KMS-11 (cell line): ENCODE measurements at regions not wholly inside any gene's neighbourhood (a gene's known extent, or its start where the extent isn't known, plus 50 kb on each side); places are given as distances from the start of the nearest gene placed in this dataset.

Experiments
- H2AFZ ChIP-seq: fragments of 200-600 bp; sonication (generic); 2 replicates; pipeline ENCODE4 v1.6.1; 2016; ENCODE audit warnings: antibody characterized with exemption, mixed run types, low read depth
- H3K27ac ChIP-seq: fragments of 200-600 bp; sonication (generic); 2 replicates; pipeline ENCODE4 v1.6.1; 2016; ENCODE audit warnings: mild to moderate bottlenecking, mixed run types
- H3K27me3 ChIP-seq: fragments of 200-600 bp; sonication (generic); 2 replicates; pipeline ENCODE4 v1.6.1; 2017; ENCODE audit warnings: mild to moderate bottlenecking, low read depth, mixed run types, moderate library complexity; ENCODE audit not compliant: insufficient read depth
- H3K36me3 ChIP-seq: fragments of 200-600 bp; sonication (generic); 2 replicates; pipeline ENCODE4 v1.6.1; 2017; ENCODE audit warnings: mild to moderate bottlenecking, mixed run types; ENCODE audit not compliant: insufficient read depth
- H3K4me1 ChIP-seq: fragments of 200-600 bp; sonication (generic); 2 replicates; pipeline ENCODE4 v1.6.1; 2016; ENCODE audit warnings: mild to moderate bottlenecking, low read depth, mixed run types; ENCODE audit not compliant: poor library complexity, severe bottlenecking
- H3K4me2 ChIP-seq: fragments of 200-600 bp; sonication (generic); 2 replicates; pipeline ENCODE4 v1.7.0; 2016; ENCODE audit warnings: mild to moderate bottlenecking, mixed run types
- H3K4me3 ChIP-seq: fragments of 200-600 bp; sonication (generic); IDR thresholded peaks from 2 replicates; pipeline ENCODE4 v1.6.1; 2017; ENCODE audit warnings: low read depth, low read length, mixed read lengths; ENCODE audit not compliant: insufficient read depth
- H3K79me2 ChIP-seq: fragments of 200-600 bp; sonication (generic); 2 replicates; pipeline ENCODE4 v1.6.1; 2016; ENCODE audit warnings: low read depth, mixed run types; ENCODE audit not compliant: insufficient read depth
- H3K9ac ChIP-seq: fragments of 200-600 bp; sonication (generic); 2 replicates; pipeline ENCODE4 v1.6.1; 2016; ENCODE audit warnings: mild to moderate bottlenecking, mixed run types
- H4K20me1 ChIP-seq: fragments of 200-600 bp; sonication (generic); 2 replicates; pipeline ENCODE4 v1.6.1; 2016; ENCODE audit warnings: mild to moderate bottlenecking, mixed run types; ENCODE audit not compliant: insufficient read depth
- CTCF ChIP-seq: fragments of 200-600 bp; sonication (generic); conservative IDR thresholded peaks from 2 replicates; pipeline ENCODE4 v1.6.1; 2017; ENCODE audit warnings: low read depth, mild to moderate bottlenecking, antibody characterized with exemption, low read length, moderate library complexity, mixed read lengths

GRCh38 chr12:93097417-93097816 is 168.3 kb upstream of the EEA1 start:
- Histone ChIP-seq H3K4me2 (no peak overlapping the region), H3K4me3 (no peak overlapping the region), H3K9ac (no peak overlapping the region), H3K4me1 (peaks cover 14% of the 10 kb centered on the region), H4K20me1 (no peaks in the 10 kb centered on the region), H3K27me3 (no peaks in the 10 kb centered on the region), H3K27ac (no peak overlapping the region), H3K79me2 (no peaks in the 10 kb centered on the region), H3K36me3 (no peaks in the 10 kb centered on the region), H2AFZ (no peak overlapping the region)
- no peak for TF ChIP-seq CTCF

GRCh38 chr12:93098077-93098476 is 169.0 kb upstream of the EEA1 start:
- Histone ChIP-seq H3K79me2 (no peaks in the 10 kb centered on the region), H3K4me2 (no peak overlapping the region), H3K4me3 (no peak overlapping the region), H3K9ac (no peak overlapping the region), H3K27ac (no peak overlapping the region), H4K20me1 (no peaks in the 10 kb centered on the region), H3K27me3 (no peaks in the 10 kb centered on the region), H3K4me1 (peaks cover 14% of the 10 kb centered on the region), H2AFZ (peak overlapping the region; percentile 33; the same call in 1 of the 2 replicates), H3K36me3 (no peaks in the 10 kb centered on the region)
- TF ChIP-seq CTCF = peak; percentile 73

GRCh38 chr12:93099792-93100191 is 170.7 kb upstream of the EEA1 start:
- H3K4me3 ChIP-seq = no peak overlapping the region
- no peak overlapping the region for H3K4me2 ChIP-seq
- H3K9ac ChIP-seq = no peak overlapping the region
- H3K27ac ChIP-seq = no peak overlapping the region
- H3K4me1 ChIP-seq = peaks cover 11% of the 10 kb centered on the region
- TF ChIP-seq CTCF = no peak
- no peaks in the 10 kb centered on the region for H3K79me2 ChIP-seq
- no peaks in the 10 kb centered on the region for H4K20me1 ChIP-seq
- no peak overlapping the region for H2AFZ ChIP-seq
- H3K36me3 ChIP-seq = no peaks in the 10 kb centered on the region
- no peaks in the 10 kb centered on the region for H3K27me3 ChIP-seq

- H2AFZ ChIP-seq = no peak overlapping the region
- no peaks in the 10 kb centered on the region for H3K27me3 ChIP-seq
- H3K27ac ChIP-seq = no peak overlapping the region
- no peaks in the 10 kb centered on the region for H3K36me3 ChIP-seq
- H3K4me3 ChIP-seq = no peak overlapping the region
- H3K9ac ChIP-seq = no peak overlapping the region
- H4K20me1 ChIP-seq = no peaks in the 10 kb centered on the region
- no peak overlapping the region for H3K4me2 ChIP-seq
- H3K79me2 ChIP-seq = no peaks in the 10 kb centered on the region
- no peak for TF ChIP-seq CTCF
- H3K4me1 ChIP-seq = peaks cover 2% of the 10 kb centered on the region
Observed at GRCh38 chr12:93100610-93101009, 171.5 kb upstream of the EEA1 start.
